B cell (primary cell): ENCODE measurements at regions not wholly inside any gene's neighbourhood (a gene's known extent, or its start where the extent isn't known, plus 50 kb on each side); places are given as distances from the start of the nearest gene placed in this dataset.

ENCODE experiments used
- EZH2 ChIP-seq: IDR thresholded peaks from 2 replicates; pipeline ENCODE4 v1.6.1; 2012; ENCODE audit warnings: borderline replicate concordance, low read depth, mild to moderate bottlenecking, moderate library complexity, low read length; ENCODE audit not compliant: insufficient read depth, poor library complexity, severe bottlenecking
- TF ChIP-seq, protein P1 (sequence below): fragments of 200-600 bp; IDR thresholded peaks from one replicate; pipeline ENCODE4 v1.8.0; 2022; ENCODE audit warnings: antibody characterized with exemption, mild to moderate bottlenecking

GRCh38 chr14:81931828-81932227 is 398.2 kb upstream of the SEL1L start:
- TF ChIP-seq, protein P1, sequence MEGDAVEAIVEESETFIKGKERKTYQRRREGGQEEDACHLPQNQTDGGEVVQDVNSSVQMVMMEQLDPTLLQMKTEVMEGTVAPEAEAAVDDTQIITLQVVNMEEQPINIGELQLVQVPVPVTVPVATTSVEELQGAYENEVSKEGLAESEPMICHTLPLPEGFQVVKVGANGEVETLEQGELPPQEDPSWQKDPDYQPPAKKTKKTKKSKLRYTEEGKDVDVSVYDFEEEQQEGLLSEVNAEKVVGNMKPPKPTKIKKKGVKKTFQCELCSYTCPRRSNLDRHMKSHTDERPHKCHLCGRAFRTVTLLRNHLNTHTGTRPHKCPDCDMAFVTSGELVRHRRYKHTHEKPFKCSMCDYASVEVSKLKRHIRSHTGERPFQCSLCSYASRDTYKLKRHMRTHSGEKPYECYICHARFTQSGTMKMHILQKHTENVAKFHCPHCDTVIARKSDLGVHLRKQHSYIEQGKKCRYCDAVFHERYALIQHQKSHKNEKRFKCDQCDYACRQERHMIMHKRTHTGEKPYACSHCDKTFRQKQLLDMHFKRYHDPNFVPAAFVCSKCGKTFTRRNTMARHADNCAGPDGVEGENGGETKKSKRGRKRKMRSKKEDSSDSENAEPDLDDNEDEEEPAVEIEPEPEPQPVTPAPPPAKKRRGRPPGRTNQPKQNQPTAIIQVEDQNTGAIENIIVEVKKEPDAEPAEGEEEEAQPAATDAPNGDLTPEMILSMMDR = no peak
- TF ChIP-seq EZH2 = no peak
